Esophagus squamous epithelium (tissue), 5 donors: ENCODE measurements at regions not wholly inside any gene's neighbourhood (a gene's known extent, or its start where the extent isn't known, plus 50 kb on each side); places are given as distances from the start of the nearest gene placed in this dataset.

ENCODE experiments used
- DNase-seq: peaks from one replicate; lab custom pipeline; 2025; lab: John Stamatoyannopoulos, UW
- H3K27ac ChIP-seq, 4 donors: fragments of 200-600 bp; sonication (generic); one replicate each; pipeline ENCODE4 v1.5.1; 2016 to 2019; ENCODE audit warnings: mild to moderate bottlenecking in 1 of 4
- H3K27me3 ChIP-seq, 4 donors: fragments of 200-600 bp; sonication (generic); 1 replicate in 3 of 4; 2 replicates in 1 of 4; pipeline versions ENCODE4 v1.5.1 to v1.6.0; 2017 to 2021; ENCODE audit warnings: antibody characterized with exemption in 1 of 4
- H3K36me3 ChIP-seq, 3 donors: fragments of 200-600 bp; sonication (generic); one replicate each; pipeline ENCODE4 v1.5.1; 2016 to 2019
- H3K4me1 ChIP-seq, 3 donors: fragments of 200-600 bp; sonication (generic); one replicate each; pipeline ENCODE4 v1.5.1; 2017 to 2019
- H3K4me3 ChIP-seq, 4 donors: fragments of 200-600 bp; sonication (generic); 1 replicate in 3 of 4; 2 replicates in 1 of 4; pipeline ENCODE4 v1.5.1; 2016 to 2019; ENCODE audit warnings: mild to moderate bottlenecking in 2 of 4, moderate library complexity in 1 of 4
- H3K9me3 ChIP-seq, 3 donors: fragments of 200-600 bp; sonication (generic); one replicate each; pipeline ENCODE4 v1.5.1; 2016 to 2019
- POLR2A ChIP-seq, 4 donors: fragments of 450-650 bp; IDR thresholded peaks; one replicate each; pipeline ENCODE4 v1.6.1; 2017; ENCODE audit warnings: antibody characterized with exemption in 4 of 4, mild to moderate bottlenecking in 4 of 4, moderate library complexity in 3 of 4
- WGBS, 2 donors: methylation state at CpG; one replicate each; pipeline ENCODE4 v1.1.5; 2018; 5-methylcytosine and 5-hydroxymethylcytosine counted together
- intact Hi-C: fragments of 100-400 bp; cut with DNase I; formaldehyde crosslinking; loops from one replicate; pipeline ENCODE4 v1.15.0; 2022
- TF ChIP-seq, protein P1 (sequence below), 6 experiments: fragments of 450-650 bp in 4 of 6; fragments of 200-600 bp in 2 of 6; sonication (generic) in 2 of 6; IDR thresholded peaks; one replicate each; pipeline ENCODE4 v1.5.1; 2016 to 2019; ENCODE audit warnings: antibody characterized with exemption in 6 of 6, mild to moderate bottlenecking in 4 of 6, moderate library complexity in 4 of 6
- donor health status: DM: yes; HTN: yes; CAD: no.

DNA sequence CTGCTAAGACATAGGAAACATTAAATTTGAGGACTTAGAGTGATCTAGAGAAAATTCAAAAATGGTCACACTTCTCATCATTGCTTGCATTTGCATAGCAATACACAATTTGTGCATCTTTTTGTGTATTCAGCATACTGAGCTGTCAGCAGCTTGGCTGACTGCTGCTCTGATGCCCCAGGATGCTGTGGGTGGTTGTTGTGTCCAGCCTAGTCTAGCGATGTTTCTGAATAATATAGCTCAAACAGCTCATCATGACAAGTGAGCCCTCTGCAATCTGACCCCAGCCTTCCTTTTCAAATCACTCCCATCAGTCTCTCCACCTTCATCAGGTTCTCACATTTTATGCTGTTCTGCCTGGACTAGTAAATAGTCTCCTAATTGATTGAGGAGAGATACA is 483.7 kb upstream of the SPHKAP start:
- no peak overlapping the region for H3K27ac ChIP-seq
- TF ChIP-seq, protein P1, sequence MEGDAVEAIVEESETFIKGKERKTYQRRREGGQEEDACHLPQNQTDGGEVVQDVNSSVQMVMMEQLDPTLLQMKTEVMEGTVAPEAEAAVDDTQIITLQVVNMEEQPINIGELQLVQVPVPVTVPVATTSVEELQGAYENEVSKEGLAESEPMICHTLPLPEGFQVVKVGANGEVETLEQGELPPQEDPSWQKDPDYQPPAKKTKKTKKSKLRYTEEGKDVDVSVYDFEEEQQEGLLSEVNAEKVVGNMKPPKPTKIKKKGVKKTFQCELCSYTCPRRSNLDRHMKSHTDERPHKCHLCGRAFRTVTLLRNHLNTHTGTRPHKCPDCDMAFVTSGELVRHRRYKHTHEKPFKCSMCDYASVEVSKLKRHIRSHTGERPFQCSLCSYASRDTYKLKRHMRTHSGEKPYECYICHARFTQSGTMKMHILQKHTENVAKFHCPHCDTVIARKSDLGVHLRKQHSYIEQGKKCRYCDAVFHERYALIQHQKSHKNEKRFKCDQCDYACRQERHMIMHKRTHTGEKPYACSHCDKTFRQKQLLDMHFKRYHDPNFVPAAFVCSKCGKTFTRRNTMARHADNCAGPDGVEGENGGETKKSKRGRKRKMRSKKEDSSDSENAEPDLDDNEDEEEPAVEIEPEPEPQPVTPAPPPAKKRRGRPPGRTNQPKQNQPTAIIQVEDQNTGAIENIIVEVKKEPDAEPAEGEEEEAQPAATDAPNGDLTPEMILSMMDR (IDR thresholded peaks at IDR 0.05), result no peak
- no peak for TF ChIP-seq POLR2A (IDR thresholded peaks at IDR 0.05)
- no peak overlapping the region for H3K4me3 ChIP-seq
- H3K4me1 ChIP-seq, result no peaks in the 10 kb centered on the region
- WGBS, 2 donors, result 92 to 100% methylated on average over 1 of the region's 1 CpG
- H3K27me3 ChIP-seq, result no peaks in the 10 kb centered on the region
- H3K36me3 ChIP-seq, result no peaks in the 10 kb centered on the region
- intact Hi-C loops, result no loop called here
- DNase-seq, result no peak
- no peaks in the 10 kb centered on the region for H3K9me3 ChIP-seq

DNA sequence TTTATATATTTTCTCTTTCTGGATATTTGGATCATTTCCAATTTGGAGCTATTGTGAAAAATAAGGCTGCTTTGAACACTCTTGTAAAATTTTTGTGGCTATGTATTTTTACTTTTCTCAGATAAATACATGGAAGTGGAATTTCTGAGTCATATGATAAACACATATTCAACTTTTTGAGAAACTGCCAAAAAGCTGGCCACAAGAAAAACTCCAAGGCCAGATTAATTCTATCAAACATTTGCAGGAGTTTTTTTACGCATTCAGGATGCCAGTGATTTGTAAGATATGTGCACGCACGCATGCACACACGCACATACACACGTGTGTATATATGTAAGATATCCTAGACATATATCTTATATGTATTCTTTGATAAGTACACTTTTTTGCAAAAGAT is 477.5 kb upstream of the SPHKAP start:
- WGBS, 2 donors, result 81 to 87% methylated on average over 5 of the region's 5 CpGs
- H3K27me3 ChIP-seq, result no peaks in the 10 kb centered on the region
- H3K27ac ChIP-seq, result no peak overlapping the region
- no peaks in the 10 kb centered on the region for H3K36me3 ChIP-seq
- DNase-seq, result no peak
- H3K4me3 ChIP-seq, result no peak overlapping the region
- no peak for TF ChIP-seq POLR2A (IDR thresholded peaks at IDR 0.05)
- TF ChIP-seq, protein P1 (IDR thresholded peaks at IDR 0.05), result no peak
- H3K4me1 ChIP-seq, result no peaks in the 10 kb centered on the region
- H3K9me3 ChIP-seq, result no peaks in the 10 kb centered on the region
- intact Hi-C loops, result no loop called here

DNA sequence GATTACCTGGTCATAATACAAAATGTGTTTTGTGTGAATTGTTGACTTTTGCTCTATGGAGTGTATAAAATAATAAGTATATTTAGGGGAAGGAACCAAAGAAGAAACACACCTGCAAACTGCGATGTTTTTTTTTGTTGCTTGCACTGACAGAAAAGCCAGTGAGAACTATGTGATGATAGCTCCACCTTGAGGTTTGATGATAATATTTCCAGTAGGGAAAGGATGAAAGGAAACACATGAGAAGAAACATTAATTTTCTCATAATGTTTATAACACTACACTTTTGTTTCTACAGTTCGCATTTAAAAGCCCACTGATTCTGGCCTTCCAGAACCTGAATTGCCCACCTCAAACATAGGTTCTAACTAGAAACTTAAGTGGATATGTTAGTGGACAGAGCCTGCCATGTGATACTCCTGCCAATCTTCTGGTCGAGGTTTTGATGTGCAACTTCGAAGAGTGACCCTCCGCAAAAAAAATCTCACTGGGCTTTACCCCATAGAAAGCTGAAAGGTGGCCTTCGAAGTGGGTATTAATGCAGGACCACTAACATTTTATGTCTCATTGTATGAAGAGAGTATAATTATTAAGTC is 476.4 kb upstream of the SPHKAP start:
- Histone ChIP-seq H3K9me3 (no peaks in the 10 kb centered on the region), H3K27ac (no peak overlapping the region), H3K27me3 (no peaks in the 10 kb centered on the region), H3K4me1 (no peaks in the 10 kb centered on the region), H3K36me3 (no peaks in the 10 kb centered on the region), H3K4me3 (no peak overlapping the region)
- 48 to 53% methylated on average over 6 of the region's 6 CpGs for WGBS, 2 donors
- TF ChIP-seq, protein P1 (IDR thresholded peaks at IDR 0.05), result peak in 1 of 6 experiments; percentile 39
- no peak for TF ChIP-seq POLR2A (IDR thresholded peaks at IDR 0.05)
- intact Hi-C loops, result no loop called here
- no peak for DNase-seq

DNA sequence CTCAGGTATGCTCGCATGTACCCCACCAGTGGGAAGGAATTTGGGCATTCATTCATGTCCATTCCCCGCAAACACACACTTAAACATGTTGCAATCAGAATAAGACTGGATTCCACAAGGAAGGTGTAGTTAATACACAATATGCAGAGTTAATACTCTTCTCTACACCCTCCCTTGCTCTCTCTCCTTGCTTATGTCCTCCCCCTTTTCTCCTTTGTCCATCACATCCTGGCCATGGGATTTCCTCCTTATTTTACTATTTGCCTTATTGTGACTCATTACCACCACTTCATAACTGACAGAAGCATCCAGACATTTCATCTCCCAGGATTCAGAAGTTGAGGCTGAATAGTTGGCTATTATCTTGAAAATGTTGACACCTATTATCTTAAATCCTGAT is 473.8 kb upstream of the SPHKAP start:
- intact Hi-C loops, result no loop called here
- WGBS, 2 donors, result 65 to 79% methylated on average over 2 of the region's 2 CpGs
- TF ChIP-seq, protein P1 (IDR thresholded peaks at IDR 0.05), result no peak
- no peak for TF ChIP-seq POLR2A (IDR thresholded peaks at IDR 0.05)
- Histone ChIP-seq H3K27ac (no peak overlapping the region), H3K9me3 (no peaks in the 10 kb centered on the region), H3K4me3 (no peak overlapping the region), H3K4me1 (no peaks in the 10 kb centered on the region), H3K27me3 (no peaks in the 10 kb centered on the region), H3K36me3 (no peaks in the 10 kb centered on the region)
- DNase-seq, result no peak

DNA sequence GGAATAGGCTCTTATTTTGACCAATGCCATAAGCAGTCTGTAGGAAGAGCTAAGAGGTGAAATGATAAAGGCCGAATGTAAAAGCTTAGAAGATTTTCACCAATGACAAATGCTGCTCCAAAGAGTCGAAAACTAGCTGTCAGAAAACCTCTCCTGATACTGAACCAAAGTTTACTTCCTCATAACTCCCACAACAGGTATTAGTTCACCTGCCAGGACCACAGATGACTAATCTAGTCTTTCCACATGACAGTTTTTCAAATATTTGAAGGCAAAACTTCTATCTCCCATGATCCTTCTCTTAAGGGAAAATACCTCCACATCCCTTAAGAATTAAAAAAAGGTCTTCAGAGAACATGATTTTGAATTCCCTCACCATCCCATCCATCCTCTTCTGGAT is 473.2 kb upstream of the SPHKAP start:
- DNase-seq, result no peak
- 61 to 77% methylated on average over 2 of the region's 2 CpGs for WGBS, 2 donors
- Histone ChIP-seq H3K27ac (no peak overlapping the region), H3K4me1 (no peaks in the 10 kb centered on the region), H3K36me3 (no peaks in the 10 kb centered on the region), H3K27me3 (no peaks in the 10 kb centered on the region), H3K9me3 (no peaks in the 10 kb centered on the region), H3K4me3 (no peak overlapping the region)
- intact Hi-C loops, result no loop called here
- TF ChIP-seq, protein P1 (IDR thresholded peaks at IDR 0.05), result no peak
- no peak for TF ChIP-seq POLR2A (IDR thresholded peaks at IDR 0.05)
